Liver (tissue), 8 donors: ENCODE measurements at regions not wholly inside any gene's neighbourhood (a gene's known extent, or its start where the extent isn't known, plus 50 kb on each side); places are given as distances from the start of the nearest gene placed in this dataset.

Source experiments
- DNase-seq: peaks from one replicate; pipeline ENCODE4 v3.0.0-alpha.2; 2017; ENCODE audit warnings: low spot score
- H3K27ac ChIP-seq, 2 donors: one replicate each; pipeline ENCODE4 v1.7.0; 2013; ENCODE audit warnings: inconsistent platforms in 2 of 2, low read length in 2 of 2, control low read depth in 1 of 2, low read depth in 1 of 2, mild to moderate bottlenecking in 1 of 2
- H3K27me3 ChIP-seq, 4 donors: one replicate each; pipeline versions ENCODE4 v1.6.1 to v1.7.0; 2013; ENCODE audit warnings: low read length in 3 of 4, inconsistent platforms in 1 of 4, mild to moderate bottlenecking in 1 of 4, moderate library complexity in 1 of 4; ENCODE audit not compliant: control insufficient read depth in 4 of 4, insufficient read depth in 4 of 4
- H3K36me3 ChIP-seq, 4 donors: one replicate each; pipeline versions ENCODE4 v1.6.1 to v1.7.0; 2013; ENCODE audit warnings: low read length in 3 of 4, mild to moderate bottlenecking in 3 of 4, low read depth in 1 of 4, moderate library complexity in 1 of 4; ENCODE audit not compliant: control insufficient read depth in 4 of 4, insufficient read depth in 3 of 4
- H3K4me1 ChIP-seq, 4 donors: one replicate each; pipeline versions ENCODE4 v1.6.1 to v1.7.0; 2013; ENCODE audit warnings: low read length in 3 of 4, mild to moderate bottlenecking in 3 of 4, moderate library complexity in 1 of 4; ENCODE audit not compliant: control insufficient read depth in 4 of 4, insufficient read depth in 4 of 4
- H3K4me3 ChIP-seq, 3 donors: one replicate each; pipeline versions ENCODE4 v1.6.1 to v1.7.0; 2013; ENCODE audit warnings: low read length in 3 of 3, control low read depth in 1 of 3, low read depth in 1 of 3, mild to moderate bottlenecking in 1 of 3
- H3K9ac ChIP-seq, 2 donors: one replicate each; pipeline ENCODE4 v1.7.0; 2013; ENCODE audit warnings: low read length in 2 of 2, mild to moderate bottlenecking in 2 of 2, moderate library complexity in 2 of 2, control low read depth in 1 of 2, low read depth in 1 of 2
- H3K9me3 ChIP-seq, 4 donors: one replicate each; pipeline versions ENCODE4 v1.6.1 to v1.7.0; 2013; ENCODE audit warnings: low read length in 3 of 4; ENCODE audit not compliant: control insufficient read depth in 4 of 4
- ATF3 ChIP-seq: IDR thresholded peaks from 2 replicates; pipeline ENCODE4 v1.6.1; 2016; ENCODE audit warnings: antibody characterized with exemption
- CTCF ChIP-seq: fragments of 150-350 bp; IDR thresholded peaks from 2 replicates; pipeline ENCODE4 v1.5.1; 2017; ENCODE audit warnings: improper control_type of control experiment, low read depth, low read length; ENCODE audit not compliant: missing input control
- EGR1 ChIP-seq, 2 donors: IDR thresholded peaks; 2 replicates each; pipeline ENCODE4 v1.6.1; 2016 to 2018; ENCODE audit warnings: antibody characterized with exemption in 2 of 2, low read depth in 2 of 2
- FOXA1 ChIP-seq: IDR thresholded peaks from 2 replicates; pipeline ENCODE4 v1.6.1; 2016; ENCODE audit warnings: antibody characterized with exemption
- FOXA2 ChIP-seq: IDR thresholded peaks from 2 replicates; pipeline ENCODE4 v1.6.1; 2016; ENCODE audit warnings: antibody characterized with exemption
- GABPA ChIP-seq, 2 donors: IDR thresholded peaks in 1 of 2; conservative IDR thresholded peaks in 1 of 2; 2 replicates each; pipeline ENCODE4 v1.6.1; 2016; ENCODE audit warnings: antibody characterized with exemption in 2 of 2, mild to moderate bottlenecking in 1 of 2, moderate library complexity in 1 of 2
- HNF4A ChIP-seq, 2 donors: conservative IDR thresholded peaks; 2 replicates each; pipeline ENCODE4 v1.6.1; 2016; ENCODE audit warnings: antibody characterized with exemption in 2 of 2, mild to moderate bottlenecking in 2 of 2
- HNF4G ChIP-seq: IDR thresholded peaks from 2 replicates; pipeline ENCODE4 v1.6.1; 2016; ENCODE audit warnings: antibody characterized with exemption
- JUND ChIP-seq, 2 donors: IDR thresholded peaks; 2 replicates each; pipeline ENCODE4 v1.6.1; 2016; ENCODE audit warnings: antibody characterized with exemption in 2 of 2
- NR2F2 ChIP-seq: IDR thresholded peaks from 2 replicates; pipeline ENCODE4 v1.6.1; 2016; ENCODE audit warnings: antibody characterized with exemption
- RAD21 ChIP-seq, 2 donors: IDR thresholded peaks; 2 replicates each; pipeline ENCODE4 v1.6.1; 2016; ENCODE audit warnings: antibody characterized with exemption in 2 of 2, mild to moderate bottlenecking in 2 of 2
- RXRA ChIP-seq, 2 donors: IDR thresholded peaks; 2 replicates each; pipeline ENCODE4 v1.6.1; 2017 to 2018; ENCODE audit warnings: antibody characterized with exemption in 2 of 2, mild to moderate bottlenecking in 1 of 2
- SP1 ChIP-seq: IDR thresholded peaks from 2 replicates; pipeline ENCODE4 v1.6.1; 2018; ENCODE audit warnings: antibody characterized with exemption, mild to moderate bottlenecking
- TAF1 ChIP-seq: conservative IDR thresholded peaks from 2 replicates; pipeline ENCODE4 v1.6.1; 2016; ENCODE audit warnings: antibody characterized with exemption, mild to moderate bottlenecking
- WGBS: extraction: QIAGEN DNeasy Blood & Tissue Kit; methylation state at CpG from one replicate; pipeline ENCODE4 v1.1.7; 2013; 5-methylcytosine and 5-hydroxymethylcytosine counted together
- TF ChIP-seq, protein P1 (sequence below): IDR thresholded peaks from 2 replicates; pipeline ENCODE4 v1.6.1; 2016; ENCODE audit warnings: antibody characterized with exemption
- TF ChIP-seq, protein P2 (sequence below): IDR thresholded peaks from 2 replicates; pipeline ENCODE4 v1.6.1; 2016; ENCODE audit warnings: antibody characterized with exemption, mild to moderate bottlenecking
- donor health status: healthy.
- donor health status: healthy.
- donor health status: healthy.
- donor health status: healthy.
- donor health status: healthy.

GRCh38 chr9:28163619-28164018 lies 590.3 kb upstream of the C9orf72 start:
- TF ChIP-seq CTCF, result no peak
- no peak for TF ChIP-seq NR2F2
- TF ChIP-seq FOXA2, result no peak
- TF ChIP-seq HNF4G, result no peak
- TF ChIP-seq, protein P1, sequence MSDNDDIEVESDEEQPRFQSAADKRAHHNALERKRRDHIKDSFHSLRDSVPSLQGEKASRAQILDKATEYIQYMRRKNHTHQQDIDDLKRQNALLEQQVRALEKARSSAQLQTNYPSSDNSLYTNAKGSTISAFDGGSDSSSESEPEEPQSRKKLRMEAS, result no peak
- TF ChIP-seq FOXA1, result no peak
- TF ChIP-seq TAF1, result no peak
- TF ChIP-seq RAD21 (IDR thresholded peaks at IDR 0.05), result no peak
- TF ChIP-seq JUND (IDR thresholded peaks at IDR 0.05), result no peak
- Histone ChIP-seq H3K4me3 (no peak overlapping the region), H3K27ac (no peak overlapping the region), H3K36me3 (no peaks in the 10 kb centered on the region), H3K9me3 (no peaks in the 10 kb centered on the region), H3K4me1 (no peaks in the 10 kb centered on the region), H3K9ac (no peak overlapping the region), H3K27me3 (no peaks in the 10 kb centered on the region)
- WGBS, result 61% methylated on average over 3 of the region's 3 CpGs
- no peak for DNase-seq

DNA sequence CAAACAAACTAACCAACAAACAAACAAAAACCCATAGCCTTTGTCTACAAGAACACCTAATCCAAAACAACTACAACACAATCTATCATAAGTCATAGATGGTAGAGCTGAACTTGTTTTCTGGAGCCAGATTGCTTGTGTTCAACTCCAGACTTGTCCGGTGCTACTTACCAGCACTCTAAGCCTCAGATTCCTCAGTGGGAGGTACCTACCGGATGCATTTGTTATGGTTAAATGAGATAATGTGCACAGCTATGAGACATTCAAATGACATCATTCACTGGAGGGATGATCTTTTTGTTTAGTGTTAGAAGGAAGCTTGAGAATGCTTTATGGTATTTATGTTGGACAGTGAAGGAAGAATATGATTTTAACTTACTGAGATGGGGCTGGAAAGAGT lies 592.9 kb upstream of the C9orf72 start:
- Histone ChIP-seq H3K4me3 (no peak overlapping the region), H3K27ac (no peak overlapping the region), H3K27me3 (no peaks in the 10 kb centered on the region), H3K4me1 (no peaks in the 10 kb centered on the region), H3K36me3 (no peaks in the 10 kb centered on the region), H3K9me3 (peaks cover 0 to under 1% (median 0%) of the 10 kb centered on the region in 4 donors), H3K9ac (no peak overlapping the region)
- DNase-seq, result no peak
- WGBS, result 78% methylated on average over 2 of the region's 2 CpGs
- no peak for TF ChIP-seq HNF4G
- TF ChIP-seq RAD21 (IDR thresholded peaks at IDR 0.05), result no peak
- TF ChIP-seq HNF4A (conservative IDR thresholded peaks at IDR 0.05), result no peak

DNA sequence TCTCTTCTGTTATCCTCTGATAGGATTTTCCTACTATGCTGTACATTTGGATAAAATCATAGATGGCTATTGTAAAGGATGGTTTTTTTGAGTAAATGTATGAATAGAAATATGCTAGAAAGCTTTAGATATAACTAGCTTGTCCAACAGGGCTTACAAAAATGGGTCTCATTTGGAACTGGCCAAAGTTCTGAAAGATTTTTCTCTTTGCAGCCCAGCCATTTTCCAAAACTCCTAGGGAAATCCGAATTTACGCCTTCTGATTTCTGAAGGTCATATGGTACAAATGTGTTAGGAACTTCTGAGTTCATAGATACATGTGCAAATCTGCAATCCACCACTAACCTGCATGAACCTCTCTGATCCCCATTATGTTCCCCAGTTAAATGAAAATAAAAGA lies 603.9 kb upstream of the C9orf72 start:
- Histone ChIP-seq H3K36me3 (no peaks in the 10 kb centered on the region), H3K27ac (no peak overlapping the region), H3K9ac (no peak overlapping the region), H3K27me3 (no peaks in the 10 kb centered on the region), H3K4me3 (no peak overlapping the region), H3K9me3 (no peaks in the 10 kb centered on the region), H3K4me1 (no peaks in the 10 kb centered on the region)
- TF ChIP-seq JUND (IDR thresholded peaks at IDR 0.05), result no peak
- no peak for TF ChIP-seq EGR1 (IDR thresholded peaks at IDR 0.05; ENCODE audit: low read depth in 2 of 2)
- no peak for TF ChIP-seq GABPA (IDR thresholded peaks at IDR 0.05 in 1 of 2, conservative IDR thresholded peaks at IDR 0.05 in 1 of 2)
- no peak for DNase-seq
- WGBS, result 74% methylated on average over 2 of the region's 2 CpGs

- no peak overlapping the region for H3K4me3 ChIP-seq
- no peaks in the 10 kb centered on the region for H3K4me1 ChIP-seq
- H3K9ac ChIP-seq, result no peak overlapping the region
- no peaks in the 10 kb centered on the region for H3K9me3 ChIP-seq
- no peaks in the 10 kb centered on the region for H3K36me3 ChIP-seq
- 78% methylated on average over 4 of the region's 4 CpGs for WGBS
- H3K27me3 ChIP-seq, result no peaks in the 10 kb centered on the region
- DNase-seq, result no peak
- H3K27ac ChIP-seq, result no peak overlapping the region
- no peak for TF ChIP-seq RXRA (IDR thresholded peaks at IDR 0.05)
- no peak for TF ChIP-seq EGR1 (IDR thresholded peaks at IDR 0.05; ENCODE audit: low read depth in 2 of 2)
- no peak for TF ChIP-seq FOXA1
- no peak for TF ChIP-seq JUND (IDR thresholded peaks at IDR 0.05)
- TF ChIP-seq SP1, result no peak
- TF ChIP-seq NR2F2, result no peak
- TF ChIP-seq CTCF, result no peak
- TF ChIP-seq, protein P1, result no peak
- no peak for TF ChIP-seq ATF3
- TF ChIP-seq, protein P2, sequence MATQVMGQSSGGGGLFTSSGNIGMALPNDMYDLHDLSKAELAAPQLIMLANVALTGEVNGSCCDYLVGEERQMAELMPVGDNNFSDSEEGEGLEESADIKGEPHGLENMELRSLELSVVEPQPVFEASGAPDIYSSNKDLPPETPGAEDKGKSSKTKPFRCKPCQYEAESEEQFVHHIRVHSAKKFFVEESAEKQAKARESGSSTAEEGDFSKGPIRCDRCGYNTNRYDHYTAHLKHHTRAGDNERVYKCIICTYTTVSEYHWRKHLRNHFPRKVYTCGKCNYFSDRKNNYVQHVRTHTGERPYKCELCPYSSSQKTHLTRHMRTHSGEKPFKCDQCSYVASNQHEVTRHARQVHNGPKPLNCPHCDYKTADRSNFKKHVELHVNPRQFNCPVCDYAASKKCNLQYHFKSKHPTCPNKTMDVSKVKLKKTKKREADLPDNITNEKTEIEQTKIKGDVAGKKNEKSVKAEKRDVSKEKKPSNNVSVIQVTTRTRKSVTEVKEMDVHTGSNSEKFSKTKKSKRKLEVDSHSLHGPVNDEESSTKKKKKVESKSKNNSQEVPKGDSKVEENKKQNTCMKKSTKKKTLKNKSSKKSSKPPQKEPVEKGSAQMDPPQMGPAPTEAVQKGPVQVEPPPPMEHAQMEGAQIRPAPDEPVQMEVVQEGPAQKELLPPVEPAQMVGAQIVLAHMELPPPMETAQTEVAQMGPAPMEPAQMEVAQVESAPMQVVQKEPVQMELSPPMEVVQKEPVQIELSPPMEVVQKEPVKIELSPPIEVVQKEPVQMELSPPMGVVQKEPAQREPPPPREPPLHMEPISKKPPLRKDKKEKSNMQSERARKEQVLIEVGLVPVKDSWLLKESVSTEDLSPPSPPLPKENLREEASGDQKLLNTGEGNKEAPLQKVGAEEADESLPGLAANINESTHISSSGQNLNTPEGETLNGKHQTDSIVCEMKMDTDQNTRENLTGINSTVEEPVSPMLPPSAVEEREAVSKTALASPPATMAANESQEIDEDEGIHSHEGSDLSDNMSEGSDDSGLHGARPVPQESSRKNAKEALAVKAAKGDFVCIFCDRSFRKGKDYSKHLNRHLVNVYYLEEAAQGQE, result no peak
Observed at GRCh38 chr9:28177925-28178324, 604.6 kb upstream of the C9orf72 start.
